GM19324 (cell line): ENCODE measurements at regions not wholly inside any gene's neighbourhood (a gene's known extent, or its start where the extent isn't known, plus 50 kb on each side); places are given as distances from the start of the nearest gene placed in this dataset.
"Not testable (repeated sequence)": the region's sequence is repeated elsewhere in the genome, so short reads cannot be mapped to it uniquely, and the experiment has no call there.

Source experiments
- ATAC-seq: cut with Tn5 transposase; IDR thresholded peaks from one replicate; pipeline ENCODE4 v1.9.1; 2021; ENCODE audit warnings: mild to moderate bottlenecking, moderate library complexity; ENCODE audit not compliant: unreplicated experiment, low FRiP score

DNA sequence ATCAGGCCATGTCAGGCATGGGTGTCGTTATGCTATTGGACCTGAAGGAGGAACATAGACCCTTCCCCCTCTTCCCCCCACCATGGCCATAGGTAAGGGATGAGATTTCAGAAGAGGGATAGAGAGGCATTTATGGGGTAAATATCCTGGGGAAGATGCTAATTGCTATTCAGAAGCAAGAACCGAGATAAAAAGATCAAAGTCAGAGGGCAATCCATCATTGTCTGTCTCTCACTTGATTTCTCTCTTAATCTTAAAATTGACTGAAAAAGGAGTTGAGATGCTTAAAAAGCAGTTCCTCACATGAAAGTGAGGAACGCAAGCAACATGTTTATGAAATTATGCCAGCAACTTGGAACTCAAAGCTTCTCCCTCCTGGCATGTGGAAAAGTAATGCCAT is 212.0 kb downstream of the RPAP3 start:
- ATAC-seq = no peak

GRCh38 chr12:47491516-47492305 is 214.1 kb downstream of the RPAP3 start:
- no peak for ATAC-seq

GRCh38 chr12:47488888-47489287 is 216.9 kb downstream of the RPAP3 start:
- no peak for ATAC-seq

- no peak for ATAC-seq
Measured at GRCh38 chr12:47481041-47481440, 224.8 kb downstream of the RPAP3 start.

- ATAC-seq = no peak
Measured at GRCh38 chr12:47478426-47478825, 227.4 kb downstream of the RPAP3 start.

- no peak for ATAC-seq
Measured at GRCh38 chr12:47473091-47473490, 232.7 kb downstream of the RPAP3 start.

DNA sequence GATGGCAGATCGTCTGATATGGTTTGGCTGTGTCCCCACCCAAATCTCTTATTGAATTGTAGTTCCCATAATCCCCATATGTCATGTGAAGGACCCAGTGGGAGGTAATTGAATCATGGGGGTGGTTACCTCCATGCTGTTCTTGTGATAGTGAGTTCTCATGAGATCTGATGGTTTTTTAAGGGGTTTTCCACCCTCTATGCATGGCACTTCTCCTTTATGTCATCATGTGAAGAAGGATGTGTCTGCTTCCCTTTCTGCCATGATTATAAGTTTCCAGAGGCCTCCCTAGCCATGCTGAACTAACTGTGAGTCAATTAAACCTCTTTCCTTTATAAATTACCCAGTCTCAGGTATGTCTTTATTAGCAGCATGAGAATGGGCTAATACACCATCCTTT is 235.5 kb downstream of the RPAP3 start:
- ATAC-seq = not testable (repeated sequence)

DNA sequence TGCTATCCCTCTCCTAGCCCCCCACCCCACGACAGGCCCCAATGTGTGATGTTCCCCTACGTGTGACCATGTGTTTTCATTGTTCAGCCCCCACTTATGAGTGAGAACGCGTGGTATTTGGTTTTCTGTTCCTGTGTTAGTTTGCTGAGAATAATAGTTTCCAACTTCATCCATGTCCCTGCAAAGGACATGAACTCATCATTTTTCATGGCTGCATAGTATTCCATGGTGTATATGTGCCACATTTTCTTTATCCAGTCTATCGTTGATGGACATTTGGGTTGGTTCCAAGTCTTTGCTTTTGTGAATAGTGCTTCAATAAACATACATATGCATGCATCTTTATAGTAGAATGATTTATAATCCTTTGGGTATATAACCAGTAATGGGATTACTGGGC is 241.9 kb downstream of the RPAP3 start:
- ATAC-seq = not testable (repeated sequence)

DNA sequence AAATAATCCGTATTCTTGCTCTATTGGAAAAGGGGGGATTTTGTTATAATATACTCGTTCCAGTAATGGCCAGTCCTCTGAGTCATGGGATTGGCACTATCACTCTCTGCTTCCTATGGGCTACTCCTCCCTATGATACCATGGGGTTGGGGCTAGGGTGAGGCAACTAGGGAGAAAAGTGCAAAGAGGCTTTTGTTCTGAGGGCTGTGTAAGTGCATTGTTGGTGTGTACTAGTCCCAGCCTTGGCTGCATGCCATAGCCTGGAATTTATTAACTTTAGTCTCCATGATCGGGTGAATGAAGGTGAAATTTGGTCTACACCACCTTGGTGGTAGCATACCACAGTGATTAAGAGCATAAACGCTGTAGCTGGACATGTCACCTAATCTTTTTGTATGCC is 247.6 kb downstream of the RPAP3 start:
- ATAC-seq = no peak

DNA sequence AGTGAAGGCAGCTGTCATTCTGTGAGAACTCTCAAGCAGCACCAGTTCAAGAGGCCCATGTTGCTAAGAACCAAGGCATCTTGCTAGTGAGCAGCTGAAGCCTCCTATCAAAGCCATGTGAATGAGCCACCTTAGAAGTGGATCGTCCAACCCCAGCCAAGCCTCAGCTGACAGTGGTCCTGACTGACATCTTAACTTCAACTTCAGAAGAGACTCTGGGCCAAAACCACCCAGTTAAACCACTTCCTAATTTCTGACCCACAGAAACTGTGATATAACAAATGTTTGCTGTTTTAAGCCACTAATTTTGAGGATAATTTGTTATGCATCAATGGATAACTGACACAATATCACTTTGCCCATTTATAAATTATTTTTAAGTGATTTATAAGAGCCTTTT is 256.0 kb downstream of the RPAP3 start:
- ATAC-seq = no peak

- no peak for ATAC-seq
Measured at GRCh38 chr12:47442310-47442709, 263.5 kb downstream of the RPAP3 start.

DNA sequence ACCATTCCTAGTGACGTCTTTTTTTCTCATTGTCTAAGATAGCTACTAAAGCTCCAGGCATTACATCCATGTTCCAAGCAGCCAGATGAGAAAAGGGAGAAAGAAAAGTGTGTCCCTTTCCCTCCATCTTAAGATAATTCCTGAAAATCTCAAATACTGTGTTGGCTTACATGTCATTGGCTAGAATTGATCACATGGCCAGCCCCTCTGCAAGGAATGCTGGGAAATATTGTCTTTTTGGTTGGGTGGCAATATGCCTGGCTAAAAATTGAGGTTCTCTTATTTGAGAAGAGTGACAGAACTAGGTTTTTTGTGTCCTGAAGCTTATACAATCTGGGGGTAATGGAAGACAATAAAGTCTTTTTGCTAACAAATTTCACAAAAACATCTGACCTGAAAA is 264.3 kb downstream of the RPAP3 start:
- no peak for ATAC-seq

- no peak for ATAC-seq
Measured at GRCh38 chr12:47438175-47438574, 267.7 kb downstream of the RPAP3 start.

GRCh38 chr12:47437570-47437969 is 268.3 kb downstream of the RPAP3 start:
- ATAC-seq = no peak

DNA sequence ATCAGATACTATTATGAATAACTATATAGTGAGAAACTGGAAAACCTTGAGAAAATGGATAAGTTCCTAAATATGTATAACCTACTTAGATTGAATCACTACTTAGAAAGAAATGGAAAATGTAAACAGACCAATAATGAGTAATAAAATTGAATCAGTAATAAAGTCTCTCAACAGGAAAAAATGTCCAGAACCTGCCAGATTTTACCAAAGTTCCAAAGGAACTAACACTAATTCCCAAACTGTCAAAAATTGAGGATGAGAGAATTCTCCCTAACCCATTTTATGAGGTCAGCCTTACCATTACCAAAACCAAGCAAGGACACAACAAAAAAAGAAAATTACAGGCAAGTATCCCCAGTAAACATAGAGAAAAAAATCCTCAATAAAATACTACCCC is 272.0 kb downstream of the RPAP3 start:
- no peak for ATAC-seq

- not testable (repeated sequence) for ATAC-seq
Measured at GRCh38 chr12:47426678-47427309, 279.0 kb downstream of the RPAP3 start.

DNA sequence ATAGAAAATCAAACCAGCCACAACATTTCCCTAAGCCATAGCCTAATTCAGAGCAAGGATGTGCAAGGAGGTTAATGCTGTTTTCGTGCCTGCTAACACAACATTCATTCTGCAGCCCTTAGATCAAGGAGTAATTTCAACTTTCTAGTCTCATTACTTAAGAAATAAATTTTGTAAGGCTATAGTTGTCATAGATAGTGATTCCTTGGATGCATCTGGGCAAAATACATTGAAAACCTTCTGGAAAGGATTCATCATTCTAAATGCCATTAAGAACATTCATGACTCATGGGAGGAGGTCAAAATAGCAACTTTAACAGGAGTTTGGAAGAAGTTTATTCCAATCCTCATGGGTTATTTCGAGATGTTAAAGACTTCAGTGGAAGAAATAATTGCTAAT is 283.2 kb downstream of the RPAP3 start:
- ATAC-seq = no peak

- ATAC-seq = no peak
Measured at GRCh38 chr12:47419497-47419896, 286.3 kb downstream of the RPAP3 start.

GRCh38 chr12:47417955-47418354 is 287.9 kb downstream of the RPAP3 start:
- no peak for ATAC-seq

DNA sequence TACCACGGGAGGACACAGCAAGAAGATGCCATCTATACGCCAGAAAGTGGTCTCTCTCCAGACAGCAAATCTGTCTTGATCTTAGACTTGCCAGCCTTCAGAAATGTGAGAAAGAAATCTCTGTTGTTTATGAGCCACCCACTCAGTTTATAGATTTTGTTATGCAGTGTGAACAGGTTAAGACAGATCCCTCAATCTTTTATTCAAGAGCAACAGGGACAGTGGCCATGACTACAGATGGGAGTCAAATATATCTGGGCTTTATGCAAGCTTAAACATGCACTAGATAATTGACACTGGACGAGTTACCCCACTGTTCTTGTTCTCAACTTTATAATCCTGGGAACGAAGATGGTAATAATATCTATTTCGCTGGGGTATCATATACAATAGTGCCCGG is 288.7 kb downstream of the RPAP3 start:
- ATAC-seq = no peak

DNA sequence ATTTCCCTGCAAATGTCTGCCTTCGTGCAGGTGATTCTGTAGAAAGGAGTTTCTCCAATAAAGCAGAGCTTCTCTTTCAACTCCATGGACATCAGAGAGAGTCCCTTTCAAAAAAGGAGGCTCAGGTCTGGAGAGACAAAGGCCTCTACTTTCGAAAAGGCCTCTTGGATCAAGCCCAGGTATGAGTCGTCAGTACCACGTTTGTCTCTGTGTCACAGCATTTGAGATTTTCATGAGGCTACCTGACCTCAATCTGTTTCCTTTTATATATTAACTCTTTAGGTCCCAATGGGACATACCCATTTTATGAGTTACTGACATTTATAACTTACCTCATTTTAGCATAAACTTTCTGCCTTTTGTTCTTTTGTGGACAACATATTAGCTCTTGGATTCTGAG is 290.8 kb downstream of the RPAP3 start:
- no peak for ATAC-seq

GRCh38 chr12:47414511-47414910 is 291.3 kb downstream of the RPAP3 start:
- ATAC-seq = no peak
